ENCODE measurements at regions not wholly inside any gene's neighbourhood (a gene's known extent, or its start where the extent isn't known, plus 50 kb on each side); places are given as distances from the start of the nearest gene placed in this dataset.

GRCh38 chr14:98728836-98729235 lies 543.2 kb downstream of the BCL11B start:
- TF ChIP-seq CTCF (conservative IDR thresholded peaks at IDR 0.05), result no peak
- no peak overlapping the region for H3K27ac ChIP-seq

GRCh38 chr14:98731286-98731685 lies 540.7 kb downstream of the BCL11B start:
- TF ChIP-seq CTCF (conservative IDR thresholded peaks at IDR 0.05), result no peak
- H3K27ac ChIP-seq, result no peak overlapping the region

- no peak for TF ChIP-seq CTCF (conservative IDR thresholded peaks at IDR 0.05)
- no peak overlapping the region for H3K27ac ChIP-seq
Measured at GRCh38 chr14:98731701-98732100, 540.3 kb downstream of the BCL11B start.

- no peak overlapping the region for H3K27ac ChIP-seq
- no peak for TF ChIP-seq CTCF (conservative IDR thresholded peaks at IDR 0.05)
Measured at GRCh38 chr14:98733536-98733935, 538.5 kb downstream of the BCL11B start.

GRCh38 chr14:98736701-98737338 lies 535.2 kb downstream of the BCL11B start:
- no peak for TF ChIP-seq CTCF (conservative IDR thresholded peaks at IDR 0.05)
- no peak overlapping the region for H3K27ac ChIP-seq

- no peak for TF ChIP-seq CTCF (conservative IDR thresholded peaks at IDR 0.05)
- no peak overlapping the region for H3K27ac ChIP-seq
Measured at GRCh38 chr14:98741523-98741922, 530.5 kb downstream of the BCL11B start.

GRCh38 chr14:98742001-98742400 lies 530.0 kb downstream of the BCL11B start:
- TF ChIP-seq CTCF (conservative IDR thresholded peaks at IDR 0.05), result no peak
- H3K27ac ChIP-seq, result no peak overlapping the region
